Prostate gland (tissue), 2 donors: ENCODE measurements at regions not wholly inside any gene's neighbourhood (a gene's known extent, or its start where the extent isn't known, plus 50 kb on each side); places are given as distances from the start of the nearest gene placed in this dataset.

Source experiments
- DNase-seq: peaks from one replicate; pipeline ENCODE4 v3.0.0-alpha.2; 2019; ENCODE audit warnings: low spot score
- H3K27ac ChIP-seq, 2 donors: fragments of 200-600 bp; sonication (generic); 2 replicates each; pipeline ENCODE4 v1.5.1; 2017 to 2019
- H3K27me3 ChIP-seq: fragments of 200-600 bp; sonication (generic); replicated peaks from 2 replicates; pipeline ENCODE4 v1.5.1; 2019; ENCODE audit not compliant: insufficient read depth
- H3K36me3 ChIP-seq, 2 donors: fragments of 200-600 bp; sonication (generic); 1 replicate in 1 of 2; 2 replicates in 1 of 2; pipeline versions ENCODE4 v1.5.1 to v1.8.1; 2017 to 2019
- H3K4me1 ChIP-seq: fragments of 200-600 bp; sonication (generic); replicated peaks from 2 replicates; pipeline ENCODE4 v1.5.1; 2019
- H3K4me3 ChIP-seq, 2 donors: fragments of 200-600 bp; sonication (generic); 2 replicates each; pipeline ENCODE4 v1.5.1; 2017 to 2019
- H3K9me3 ChIP-seq: fragments of 200-600 bp; sonication (generic); 2 replicates; pipeline ENCODE4 v1.5.1; 2017
- CTCF ChIP-seq, 4 experiments: fragments of 200-600 bp in 2 of 4; fragments of 450-650 bp in 2 of 4; sonication (generic) in 2 of 4; IDR thresholded peaks; 1 replicate in 3 of 4; 2 replicates in 1 of 4; pipeline ENCODE4 v1.5.1; 2016 to 2019; ENCODE audit warnings: antibody characterized with exemption in 4 of 4, mild to moderate bottlenecking in 2 of 4, moderate library complexity in 2 of 4
- POLR2A ChIP-seq: fragments of 450-650 bp; IDR thresholded peaks from one replicate; pipeline ENCODE4 v1.6.1; 2016; ENCODE audit warnings: antibody characterized with exemption, mild to moderate bottlenecking
- POLR2AphosphoS5 ChIP-seq: sonication (generic); formaldehyde crosslinking; IDR thresholded peaks from one replicate; pipeline ENCODE4 v1.6.1; 2017; ENCODE audit warnings: antibody characterized with exemption
- WGBS: methylation state at CpG from one replicate; pipeline ENCODE4 v1.1.5; 2018; 5-methylcytosine and 5-hydroxymethylcytosine counted together
- intact Hi-C: fragments of 100-400 bp; cut with DNase I; formaldehyde crosslinking; loops from one replicate; pipeline ENCODE4 v1.14.2; 2022

- H3K27me3 ChIP-seq: no peaks in the 10 kb centered on the region
- DNase-seq: no peak
Measured at GRCh38 chr5:178785999-178786398, 55.5 kb upstream of the ZNF354A start.

DNA sequence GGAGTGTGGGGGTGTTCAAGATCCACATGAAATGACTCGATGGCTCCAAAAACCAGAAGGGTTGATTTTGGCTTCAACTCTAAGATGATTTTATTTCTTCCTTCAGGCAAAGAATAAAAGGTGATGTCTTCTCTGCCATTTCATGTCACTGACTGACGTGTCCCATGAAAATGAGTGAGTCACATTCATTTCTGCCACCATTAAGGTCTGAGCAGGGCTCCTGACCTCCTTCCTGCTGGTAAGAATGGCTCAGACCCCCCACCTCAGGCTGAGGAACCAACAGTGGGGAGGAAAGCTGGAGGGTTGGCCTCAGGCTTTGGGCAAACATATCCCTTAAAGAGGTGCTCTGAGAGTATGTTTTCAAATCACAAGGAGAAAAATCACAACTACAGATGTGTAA lies 53.9 kb upstream of the ZNF354A start:
- intact Hi-C loops: no loop called here
- TF ChIP-seq POLR2AphosphoS5 (no peak), CTCF (IDR thresholded peaks at IDR 0.05) (no peak), POLR2A (no peak)
- DNase-seq: no peak
- WGBS: 89% methylated on average over 2 of the region's 2 CpGs
- Histone ChIP-seq H3K36me3 (no peaks in the 10 kb centered on the region), H3K27ac (no peak overlapping the region), H3K4me3 (no peak overlapping the region), H3K27me3 (no peaks in the 10 kb centered on the region), H3K9me3 (no peaks in the 10 kb centered on the region), H3K4me1 (no peaks in the 10 kb centered on the region)

More at GRCh38 chr5:178785999-178786398, 55.5 kb upstream of the ZNF354A start:
- intact Hi-C loops: no loop called here
- 79% methylated on average over 6 of the region's 6 CpGs for WGBS
- no peaks in the 10 kb centered on the region for H3K4me1 ChIP-seq
- no peak for TF ChIP-seq POLR2A
- no peak for TF ChIP-seq CTCF (IDR thresholded peaks at IDR 0.05)
- TF ChIP-seq POLR2AphosphoS5: no peak
- H3K9me3 ChIP-seq: no peaks in the 10 kb centered on the region
- no peak overlapping the region for H3K27ac ChIP-seq
- no peak overlapping the region for H3K4me3 ChIP-seq
- H3K36me3 ChIP-seq: no peaks in the 10 kb centered on the region

- no peak overlapping the region for H3K27ac ChIP-seq
- TF ChIP-seq POLR2A: no peak
- TF ChIP-seq POLR2AphosphoS5: no peak
- H3K9me3 ChIP-seq: no peaks in the 10 kb centered on the region
- H3K4me1 ChIP-seq: no peaks in the 10 kb centered on the region
- intact Hi-C loops: no loop called here
- 84% methylated on average over 14 of the region's 14 CpGs for WGBS
- no peak overlapping the region for H3K4me3 ChIP-seq
- no peaks in the 10 kb centered on the region for H3K36me3 ChIP-seq
- H3K27me3 ChIP-seq: no peaks in the 10 kb centered on the region
- DNase-seq: no peak
Measured at GRCh38 chr5:178781936-178782335, 51.5 kb upstream of the ZNF354A start.

GRCh38 chr5:178780581-178781498 lies 50.4 kb upstream of the ZNF354A start:
- Histone ChIP-seq H3K4me3 (no peak overlapping the region), H3K36me3 (no peaks in the 10 kb centered on the region), H3K9me3 (no peaks in the 10 kb centered on the region), H3K4me1 (no peaks in the 10 kb centered on the region), H3K27me3 (no peaks in the 10 kb centered on the region), H3K27ac (no peak overlapping the region)
- no peak for DNase-seq
- TF ChIP-seq CTCF (IDR thresholded peaks at IDR 0.05): no peak
- TF ChIP-seq POLR2A: no peak
- no peak for TF ChIP-seq POLR2AphosphoS5
- intact Hi-C loops: no loop called here
- WGBS: 68% methylated on average over 27 of the region's 27 CpGs
